H1 (cell line): ENCODE measurements at regions not wholly inside any gene's neighbourhood (a gene's known extent, or its start where the extent isn't known, plus 50 kb on each side); places are given as distances from the start of the nearest gene placed in this dataset.

Experiments used
- CTCF ChIA-PET: fragments of 300-600 bp; sonication (Branson Sonifier 250); formaldehyde crosslinking; loops from one replicate; lab custom pipeline; 2021; ENCODE audit not compliant: partially characterized antibody; lab: Charles Lee
- POLR2A ChIA-PET: fragments of 300-600 bp; sonication (Branson Sonifier 250); formaldehyde crosslinking; loops from one replicate; lab custom pipeline; 2021; ENCODE audit warnings: inconsistent platforms; ENCODE audit not compliant: partially characterized antibody; lab: Charles Lee
- DNase-seq, 2 experiments: peaks; one replicate each; pipeline versions ENCODE4 v3.0.0 to v3.0.0-alpha.2; 2010 to 2022; ENCODE audit warnings: low spot score in 2 of 2, low read depth in 1 of 2, mixed read lengths in 1 of 2
- FAIRE-seq: peaks from 2 replicates; lab custom pipeline; 2011; peaks lifted over from hg19 to GRCh38; lab: Jason Lieb, UNC
- H2AFZ ChIP-seq: 2 replicates; pipeline ENCODE4 v1.8.1; 2012; ENCODE audit warnings: low read length, inconsistent platforms
- H2AK5ac ChIP-seq: 2 replicates; pipeline ENCODE4 v1.6.1; 2013; ENCODE audit warnings: low read depth, low read length
- H2BK120ac ChIP-seq: replicated peaks from 2 replicates; pipeline ENCODE3; 2013; ENCODE audit warnings: low read depth, low read length, inconsistent platforms
- H2BK12ac ChIP-seq: 2 replicates; pipeline ENCODE4 v1.6.1; 2013; ENCODE audit warnings: low read depth, low read length
- H2BK15ac ChIP-seq: 2 replicates; pipeline ENCODE4 v1.6.1; 2013; ENCODE audit warnings: low read length
- H2BK20ac ChIP-seq: 2 replicates; pipeline ENCODE4 v1.6.1; 2013; ENCODE audit warnings: low read length
- H2BK5ac ChIP-seq: 2 replicates; pipeline ENCODE4 v1.6.1; 2013; ENCODE audit warnings: low read depth, low read length
- H3K14ac ChIP-seq: 2 replicates; pipeline ENCODE4 v1.6.1; 2013; ENCODE audit warnings: inconsistent platforms; ENCODE audit not compliant: insufficient read length
- H3K18ac ChIP-seq: 2 replicates; pipeline ENCODE4 v1.6.1; 2013; ENCODE audit warnings: low read length; ENCODE audit errors: extremely low read depth
- H3K23ac ChIP-seq: 2 replicates; pipeline ENCODE4 v1.6.1; 2013; ENCODE audit warnings: inconsistent platforms; ENCODE audit not compliant: insufficient read length
- H3K23me2 ChIP-seq: 2 replicates; pipeline ENCODE4 v1.6.1; 2013; ENCODE audit warnings: low read depth, low read length
- H3K27ac ChIP-seq: 2 replicates; pipeline ENCODE4 v1.6.1; 2011; ENCODE audit warnings: low read depth, low read length, inconsistent platforms
- H3K27me3 ChIP-seq, 4 experiments: replicated peaks in 1 of 4; 1 replicate in 1 of 4; 2 replicates in 3 of 4; pipeline versions ENCODE4 v1.6.1 to v1.8.1; 2011 to 2013; ENCODE audit warnings: low read length in 3 of 4, mild to moderate bottlenecking in 3 of 4, inconsistent platforms in 2 of 4, mixed read lengths in 2 of 4, moderate library complexity in 1 of 4; ENCODE audit not compliant: control insufficient read depth in 3 of 4, insufficient read depth in 3 of 4; ENCODE audit errors: extremely low read depth in 1 of 4
- H3K36me3 ChIP-seq, 4 experiments: 2 replicates each; pipeline versions ENCODE4 v1.6.1 to v1.8.1; 2011 to 2013; ENCODE audit warnings: mild to moderate bottlenecking in 4 of 4, low read length in 3 of 4, moderate library complexity in 2 of 4, control low read depth in 1 of 4, inconsistent platforms in 1 of 4; ENCODE audit not compliant: insufficient read depth in 4 of 4, control insufficient read depth in 2 of 4
- H3K4ac ChIP-seq: replicated peaks from 2 replicates; pipeline ENCODE3; 2013; ENCODE audit warnings: low read length, low read depth, mixed read lengths, inconsistent platforms; ENCODE audit not compliant: insufficient read length
- H3K4me1 ChIP-seq, 4 experiments: replicated peaks in 1 of 4; 1 replicate in 1 of 4; 2 replicates in 3 of 4; pipeline versions ENCODE4 v1.6.1 to v1.8.1; 2011 to 2013; ENCODE audit warnings: low read length in 3 of 4, inconsistent platforms in 2 of 4, mixed read lengths in 1 of 4; ENCODE audit not compliant: insufficient read depth in 4 of 4, control insufficient read depth in 3 of 4
- H3K4me2 ChIP-seq, 2 experiments: 2 replicates each; pipeline versions ENCODE4 v1.6.1 to v1.8.1; 2011 to 2013; ENCODE audit warnings: low read depth in 2 of 2, low read length in 2 of 2, control low read depth in 1 of 2, inconsistent platforms in 1 of 2, mild to moderate bottlenecking in 1 of 2; ENCODE audit not compliant: insufficient read depth in 1 of 2
- H3K4me3 ChIP-seq, 4 experiments: fragments of 200-600, 300-600 bp in 1 of 4; sonication (generic), shearing (Covaris generic), sonication (Bioruptor Twin) in 1 of 4; 2 replicates each; pipeline versions ENCODE4 v1.5.1 to v1.8.1; 2011 to 2016; ENCODE audit warnings: low read length in 4 of 4, low read depth in 3 of 4, control low read depth in 2 of 4, inconsistent platforms in 2 of 4, mild to moderate bottlenecking in 2 of 4, mixed read lengths in 1 of 4, moderate library complexity in 1 of 4; ENCODE audit not compliant: insufficient read depth in 2 of 4; ENCODE audit errors: extremely low read depth in 1 of 4
- H3K56ac ChIP-seq: replicated peaks from 2 replicates; pipeline ENCODE3; 2013; ENCODE audit warnings: low read depth, mild to moderate bottlenecking, mixed read lengths, low read length, inconsistent platforms; ENCODE audit not compliant: insufficient read length
- H3K79me1 ChIP-seq: 2 replicates; pipeline ENCODE4 v1.6.1; 2013; ENCODE audit warnings: low read depth, low read length, control low read depth
- H3K79me2 ChIP-seq, 2 experiments: 2 replicates each; pipeline versions ENCODE4 v1.6.1 to v1.8.1; 2012 to 2013; ENCODE audit warnings: low read length in 2 of 2, mild to moderate bottlenecking in 2 of 2, inconsistent platforms in 1 of 2; ENCODE audit not compliant: insufficient read depth in 2 of 2, control insufficient read depth in 1 of 2
- H3K9ac ChIP-seq, 4 experiments: replicated peaks in 1 of 4; 1 replicate in 1 of 4; 2 replicates in 3 of 4; pipeline versions ENCODE4 v1.6.1 to v1.8.1; 2011 to 2013; ENCODE audit warnings: low read depth in 3 of 4, low read length in 3 of 4, control low read depth in 2 of 4, mild to moderate bottlenecking in 2 of 4, moderate library complexity in 2 of 4, inconsistent platforms in 1 of 4; ENCODE audit errors: extremely low read depth in 1 of 4
- H3K9me3 ChIP-seq, 2 experiments: 2 replicates each; pipeline versions ENCODE4 v1.6.1 to v1.8.1; 2012 to 2013; ENCODE audit warnings: mild to moderate bottlenecking in 2 of 2, moderate library complexity in 2 of 2, control low read depth in 1 of 2, inconsistent platforms in 1 of 2, low read depth in 1 of 2, low read length in 1 of 2, mixed read lengths in 1 of 2; ENCODE audit not compliant: insufficient read depth in 2 of 2
- H4K20me1 ChIP-seq, 2 experiments: replicated peaks in 1 of 2; 2 replicates each; pipeline versions ENCODE3 to v1.8.1; 2011 to 2013; ENCODE audit warnings: inconsistent platforms in 2 of 2, low read length in 2 of 2, mild to moderate bottlenecking in 1 of 2; ENCODE audit not compliant: insufficient read depth in 2 of 2, control insufficient read depth in 1 of 2
- H4K5ac ChIP-seq: 2 replicates; pipeline ENCODE4 v1.6.1; 2013; ENCODE audit warnings: low read length, low read depth, mixed read lengths, inconsistent platforms; ENCODE audit not compliant: insufficient read length
- H4K8ac ChIP-seq: 2 replicates; pipeline ENCODE4 v1.8.0; 2013; ENCODE audit warnings: mild to moderate bottlenecking, moderate library complexity, low read length, inconsistent platforms; ENCODE audit not compliant: insufficient read depth; ENCODE audit errors: extremely low read depth
- H4K91ac ChIP-seq: replicated peaks from 2 replicates; pipeline ENCODE3; 2013; ENCODE audit warnings: low read length, mixed read lengths, inconsistent platforms; ENCODE audit not compliant: insufficient read length
- EP300 ChIP-seq, 2 experiments: IDR thresholded peaks; 1 replicate in 1 of 2; 2 replicates in 1 of 2; pipeline ENCODE4 v1.6.1; 2011 to 2012; ENCODE audit warnings: low read depth in 2 of 2, low read length in 2 of 2, mild to moderate bottlenecking in 2 of 2, borderline replicate concordance in 1 of 2, inconsistent platforms in 1 of 2, moderate library complexity in 1 of 2
- EZH2 ChIP-seq: fragments of 200-600 bp; sonication (generic); IDR thresholded peaks from 2 replicates; pipeline ENCODE4 v1.7.1; 2012; ENCODE audit warnings: low read depth, mild to moderate bottlenecking, moderate library complexity, low read length, inconsistent platforms; ENCODE audit not compliant: severe bottlenecking
- POLR2A ChIP-seq, 2 experiments: IDR thresholded peaks; 1 replicate in 1 of 2; 2 replicates in 1 of 2; pipeline ENCODE4 v1.6.1; 2011; ENCODE audit warnings: low read depth in 2 of 2, low read length in 2 of 2, mild to moderate bottlenecking in 2 of 2; ENCODE audit errors: control extremely low read depth in 1 of 2
- RAD21 ChIP-seq, 2 experiments: IDR thresholded peaks in 1 of 2; conservative IDR thresholded peaks in 1 of 2; 2 replicates each; pipeline ENCODE4 v1.6.1; 2011; ENCODE audit warnings: low read depth in 2 of 2, low read length in 2 of 2, improper control_type of control experiment in 1 of 2, inconsistent platforms in 1 of 2, mild to moderate bottlenecking in 1 of 2, moderate library complexity in 1 of 2
- RBBP5 ChIP-seq: IDR thresholded peaks from 2 replicates; pipeline ENCODE4 v1.7.1; 2012; ENCODE audit warnings: low read depth, mild to moderate bottlenecking, inconsistent platforms, low read length, moderate library complexity, borderline replicate concordance
- WGBS, 2 experiments: shearing (Covaris generic) in 1 of 2; methylation state at CpG; one replicate each; pipeline versions ENCODE4 v1.1.6 to v1.1.7; 2013 to 2015; ENCODE audit warnings: low lambda C conversion rate in 2 of 2, mixed read lengths in 2 of 2, inconsistent platforms in 1 of 2, low coverage in 1 of 2, missing lambda C conversion rate in 1 of 2; ENCODE audit not compliant: insufficient replicate concordance in 2 of 2, insufficient coverage in 1 of 2, insufficient read length in 1 of 2; ENCODE audit errors: extremely low coverage in 1 of 2, missing lambda C conversion rate in 1 of 2; 5-methylcytosine and 5-hydroxymethylcytosine counted together

- Histone ChIP-seq H2BK120ac (no peak overlapping the region), H2BK20ac (no peak overlapping the region), H4K8ac (no peak overlapping the region), H3K4me1 (no peaks in the 10 kb centered on the region), H3K14ac (no peak overlapping the region), H3K4me3 (no peak overlapping the region), H2BK12ac (no peak overlapping the region), H4K91ac (no peak overlapping the region), H3K4me2 (no peak overlapping the region), H3K9ac (no peak overlapping the region), H3K23ac (no peak overlapping the region), H3K23me2 (no peaks in the 10 kb centered on the region), H4K5ac (no peak overlapping the region), H3K27ac (no peak overlapping the region), H3K79me2 (no peaks in the 10 kb centered on the region), H3K27me3 (no peaks in the 10 kb centered on the region; a peak in 1 of 7 replicates), H3K36me3 (no peaks in the 10 kb centered on the region), H3K9me3 (peaks cover 0 to 3% of the 10 kb centered on the region in 2 experiments; a peak in 3 of 4 replicates), H4K20me1 (no peaks in the 10 kb centered on the region), H3K56ac (no peak overlapping the region), H2BK5ac (no peak overlapping the region), H2BK15ac (no peak overlapping the region), H3K79me1 (no peaks in the 10 kb centered on the region), H3K4ac (no peak overlapping the region), H2AFZ (no peak overlapping the region), H2AK5ac (no peak overlapping the region), H3K18ac (no peak overlapping the region)
- FAIRE-seq, result no peak
- POLR2A ChIA-PET, result no interaction called here
- 94% methylated on average over 6 of the region's 6 CpGs; no CpG with 5 or more reads in 1 of the 2 experiments for WGBS, 2 experiments
- CTCF ChIA-PET, result interaction anchor here (0.6 to 5.7 kb wide), 30 partner anchors 8 to 767 kb away, joined by 3 to 119 read pairs (median 5); no protein-coding TSS in a partner anchor
- DNase-seq, result no peak
- TF ChIP-seq EP300 (IDR thresholded peaks at IDR 0.05; ENCODE audit: borderline replicate concordance in 1 of 2, low read depth in 2 of 2, low read length in 2 of 2) (no peak), POLR2A (IDR thresholded peaks at IDR 0.05; ENCODE audit: control extremely low read depth in 1 of 2, low read depth in 2 of 2, low read length in 2 of 2) (no peak), RBBP5 (no peak), EZH2 (no peak), RAD21 (IDR thresholded peaks at IDR 0.05 in 1 of 2, conservative IDR thresholded peaks at IDR 0.05 in 1 of 2; ENCODE audit: low read depth in 2 of 2, low read length in 2 of 2) (no peak)
Observed at GRCh38 chr9:16132513-16132912, 579.7 kb downstream of the CCDC171 start.
